B cell (primary cell): ENCODE measurements at regions not wholly inside any gene's neighbourhood (a gene's known extent, or its start where the extent isn't known, plus 50 kb on each side); places are given as distances from the start of the nearest gene placed in this dataset.

Experiments used
- CTCF ChIP-seq: fragments of 200-600 bp; IDR thresholded peaks from one replicate; pipeline ENCODE4 v1.8.0; 2022; ENCODE audit warnings: antibody characterized with exemption, mild to moderate bottlenecking
- EZH2 ChIP-seq: IDR thresholded peaks from 2 replicates; pipeline ENCODE4 v1.6.1; 2012; ENCODE audit warnings: borderline replicate concordance, low read depth, mild to moderate bottlenecking, moderate library complexity, low read length; ENCODE audit not compliant: insufficient read depth, poor library complexity, severe bottlenecking

- TF ChIP-seq CTCF = no peak
- TF ChIP-seq EZH2 = no peak
These were observed 352.5 kb downstream of the KIF4B start for GRCh38 chr5:155366096-155366495.
